Spleen (tissue), 11 donors: ENCODE measurements at regions not wholly inside any gene's neighbourhood (a gene's known extent, or its start where the extent isn't known, plus 50 kb on each side); places are given as distances from the start of the nearest gene placed in this dataset.

Experiments used
- DNase-seq: peaks from one replicate; pipeline ENCODE4 v3.0.0-alpha.2; 2020
- H3K27ac ChIP-seq, 8 donors: fragments of 200-600 bp; sonication (generic) in 7 of 8; 1 replicate in 4 of 8; 2 replicates in 4 of 8; pipeline versions ENCODE4 v1.5.0 to v1.8.0; 2016 to 2021; ENCODE audit warnings: inconsistent platforms in 4 of 8, mild to moderate bottlenecking in 4 of 8, moderate library complexity in 1 of 8
- H3K27me3 ChIP-seq, 7 donors: fragments of 200-600 bp; sonication (generic) in 6 of 7; replicated peaks in 1 of 7; 1 replicate in 4 of 7; 2 replicates in 3 of 7; pipeline versions ENCODE4 v1.5.0 to v1.8.0; 2016 to 2021; ENCODE audit warnings: inconsistent platforms in 3 of 7, mild to moderate bottlenecking in 1 of 7
- H3K36me3 ChIP-seq, 6 donors: fragments of 200-600 bp; sonication (generic) in 5 of 6; 1 replicate in 4 of 6; 2 replicates in 2 of 6; pipeline versions ENCODE4 v1.5.0 to v1.8.0; 2016 to 2021; ENCODE audit warnings: inconsistent platforms in 2 of 6
- H3K4me1 ChIP-seq, 6 donors: fragments of 200-600 bp; sonication (generic) in 5 of 6; 1 replicate in 3 of 6; 2 replicates in 3 of 6; pipeline versions ENCODE4 v1.5.0 to v1.8.0; 2016 to 2021; ENCODE audit warnings: inconsistent platforms in 3 of 6
- H3K4me3 ChIP-seq, 8 donors: fragments of 200-600 bp; sonication (generic) in 7 of 8; 1 replicate in 4 of 8; 2 replicates in 4 of 8; pipeline versions ENCODE4 v1.5.0 to v1.8.0; 2016 to 2021; ENCODE audit warnings: inconsistent platforms in 4 of 8, mild to moderate bottlenecking in 4 of 8, moderate library complexity in 2 of 8
- H3K9me3 ChIP-seq, 8 donors: fragments of 200-600 bp; sonication (generic) in 7 of 8; 1 replicate in 4 of 8; 2 replicates in 4 of 8; pipeline versions ENCODE4 v1.5.0 to v1.8.0; 2016 to 2021; ENCODE audit warnings: inconsistent platforms in 4 of 8
- POLR2A ChIP-seq, 3 donors: fragments of 450-650 bp; IDR thresholded peaks; one replicate each; pipeline ENCODE4 v1.5.1; 2017; ENCODE audit warnings: antibody characterized with exemption in 3 of 3, mild to moderate bottlenecking in 1 of 3
- POLR2AphosphoS5 ChIP-seq, 3 donors: sonication (generic); formaldehyde crosslinking; IDR thresholded peaks; one replicate each; pipeline ENCODE4 v1.5.1; 2017; ENCODE audit warnings: antibody characterized with exemption in 3 of 3
- WGBS, 5 donors: extraction: QIAGEN DNeasy Blood & Tissue Kit in 3 of 5; methylation state at CpG; one replicate each; pipeline versions ENCODE4 v1.1.5 to v1.1.7; 2013 to 2018; 5-methylcytosine and 5-hydroxymethylcytosine counted together
- intact Hi-C: fragments of 100-400 bp; cut with DNase I; formaldehyde crosslinking; loops from one replicate; pipeline ENCODE4 v1.15.0; 2023; ENCODE audit warnings: low total_unique reads
- TF ChIP-seq, protein P1 (sequence below), 11 experiments: fragments of 200-600 bp in 7 of 11; fragments of 450-650 bp in 4 of 11; sonication (generic) in 4 of 11; IDR thresholded peaks in 8 of 11; conservative IDR thresholded peaks in 3 of 11; 1 replicate in 7 of 11; 2 replicates in 4 of 11; pipeline versions ENCODE4 v1.4.0 to v1.8.0; 2016 to 2021; ENCODE audit warnings: antibody characterized with exemption in 11 of 11, inconsistent platforms in 4 of 11, mild to moderate bottlenecking in 1 of 11
- donor health status: healthy with polysubstance abuse.
- donor health status: DM: no; HTN: no; CAD: no; lungs with moderate emphysema.
- donor health status: DM: no; HTN: no; CAD: no.
- donor health status: Bipolar disorder and iron deficiency.
- donor health status: healthy.
- donor health status: DM: no; HTN: no; CAD: no.
- donor health status: DM: yes; HTN: yes; CAD: no.

DNA sequence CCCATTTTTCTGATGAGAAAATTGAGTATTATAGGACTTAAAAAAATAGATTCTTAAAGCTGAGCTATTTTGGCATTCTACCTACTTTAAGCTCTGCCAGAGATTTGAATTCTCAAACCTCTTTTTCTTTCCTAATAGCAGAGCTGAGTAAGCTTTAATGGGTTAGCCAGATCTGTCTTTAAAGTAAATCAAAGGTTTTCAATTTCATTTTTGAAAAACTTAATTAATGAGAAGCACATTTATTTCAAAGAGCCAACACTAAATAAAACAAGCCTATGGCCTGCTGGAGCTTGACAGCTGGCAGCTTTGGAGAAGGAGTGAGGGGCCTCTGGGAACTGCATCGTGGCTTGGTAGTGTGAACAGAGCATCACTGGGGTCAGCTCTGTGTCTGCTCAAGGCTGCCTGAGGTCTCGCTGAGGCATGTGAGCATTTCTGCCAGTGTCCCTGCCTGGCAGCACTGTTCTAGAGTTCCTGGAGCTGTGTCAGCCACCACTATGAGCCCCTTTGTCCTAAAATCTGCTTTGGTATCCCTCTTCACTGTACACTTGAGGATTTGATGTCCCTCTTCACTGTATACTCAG lies 50.4 kb upstream of the PRSS23 start:
- TF ChIP-seq POLR2A (IDR thresholded peaks at IDR 0.05): no peak
- TF ChIP-seq, protein P1, sequence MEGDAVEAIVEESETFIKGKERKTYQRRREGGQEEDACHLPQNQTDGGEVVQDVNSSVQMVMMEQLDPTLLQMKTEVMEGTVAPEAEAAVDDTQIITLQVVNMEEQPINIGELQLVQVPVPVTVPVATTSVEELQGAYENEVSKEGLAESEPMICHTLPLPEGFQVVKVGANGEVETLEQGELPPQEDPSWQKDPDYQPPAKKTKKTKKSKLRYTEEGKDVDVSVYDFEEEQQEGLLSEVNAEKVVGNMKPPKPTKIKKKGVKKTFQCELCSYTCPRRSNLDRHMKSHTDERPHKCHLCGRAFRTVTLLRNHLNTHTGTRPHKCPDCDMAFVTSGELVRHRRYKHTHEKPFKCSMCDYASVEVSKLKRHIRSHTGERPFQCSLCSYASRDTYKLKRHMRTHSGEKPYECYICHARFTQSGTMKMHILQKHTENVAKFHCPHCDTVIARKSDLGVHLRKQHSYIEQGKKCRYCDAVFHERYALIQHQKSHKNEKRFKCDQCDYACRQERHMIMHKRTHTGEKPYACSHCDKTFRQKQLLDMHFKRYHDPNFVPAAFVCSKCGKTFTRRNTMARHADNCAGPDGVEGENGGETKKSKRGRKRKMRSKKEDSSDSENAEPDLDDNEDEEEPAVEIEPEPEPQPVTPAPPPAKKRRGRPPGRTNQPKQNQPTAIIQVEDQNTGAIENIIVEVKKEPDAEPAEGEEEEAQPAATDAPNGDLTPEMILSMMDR (IDR thresholded peaks at IDR 0.05 in 8 of 11, conservative IDR thresholded peaks at IDR 0.05 in 3 of 11): no peak
- TF ChIP-seq POLR2AphosphoS5 (IDR thresholded peaks at IDR 0.05): no peak
- DNase-seq: no peak
- H3K4me3 ChIP-seq: no peak overlapping the region
- H3K9me3 ChIP-seq: no peaks in the 10 kb centered on the region
- no peaks in the 10 kb centered on the region for H3K27me3 ChIP-seq
- H3K27ac ChIP-seq: no peak overlapping the region
- no peaks in the 10 kb centered on the region for H3K36me3 ChIP-seq
- H3K4me1 ChIP-seq: no peaks in the 10 kb centered on the region
- intact Hi-C loops: no loop called here
- 69 to 79% (median 75%) methylated on average over 2 of the region's 2 CpGs for WGBS, 5 donors

DNA sequence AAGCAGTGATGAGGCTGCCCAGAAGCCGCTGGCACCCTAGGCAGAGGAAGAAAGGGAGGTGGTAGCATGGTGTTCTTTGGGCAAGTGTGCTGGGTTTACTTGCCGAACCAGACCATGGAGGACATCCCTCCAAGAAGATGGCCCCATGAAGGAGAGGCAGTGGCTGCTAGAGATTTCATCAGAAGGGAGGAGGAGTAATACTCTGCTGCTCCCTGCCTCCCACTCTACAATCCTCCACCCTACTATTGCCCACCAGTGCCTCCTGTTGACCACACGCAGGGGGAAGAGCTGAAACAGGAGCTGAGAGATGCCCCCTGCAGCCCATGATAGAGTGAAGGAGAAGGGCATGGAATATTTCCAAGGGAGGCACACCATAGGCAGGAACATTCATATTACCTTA lies 51.0 kb upstream of the PRSS23 start:
- Histone ChIP-seq H3K27me3 (no peaks in the 10 kb centered on the region), H3K4me3 (no peak overlapping the region), H3K27ac (no peak overlapping the region), H3K4me1 (no peaks in the 10 kb centered on the region), H3K9me3 (no peaks in the 10 kb centered on the region), H3K36me3 (no peaks in the 10 kb centered on the region)
- intact Hi-C loops: no loop called here
- no peak for DNase-seq
- TF ChIP-seq, protein P1 (IDR thresholded peaks at IDR 0.05 in 8 of 11, conservative IDR thresholded peaks at IDR 0.05 in 3 of 11): no peak
- TF ChIP-seq POLR2AphosphoS5 (IDR thresholded peaks at IDR 0.05) (no peak), POLR2A (IDR thresholded peaks at IDR 0.05) (no peak)
- 81 to 95% (median 89%) methylated on average over 3 of the region's 3 CpGs for WGBS, 5 donors

DNA sequence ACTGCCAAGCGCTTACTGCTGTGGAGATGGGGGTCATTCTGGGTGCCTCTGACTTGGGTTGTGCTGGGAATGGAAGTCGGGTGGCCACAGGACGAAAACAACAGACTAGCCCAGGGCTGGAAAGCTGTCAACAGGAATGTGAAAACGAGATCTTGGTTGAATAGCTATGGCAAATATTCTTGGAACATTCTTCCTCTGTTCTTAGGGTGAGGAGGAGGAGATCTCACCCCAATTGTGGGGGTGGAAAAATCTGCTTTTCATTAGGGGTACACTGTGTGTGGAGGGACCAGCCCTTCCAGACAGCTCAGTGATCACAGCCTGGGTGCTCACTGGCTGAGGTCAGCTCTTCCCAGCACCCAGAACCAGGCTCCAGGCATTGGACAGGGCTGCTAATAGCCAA lies 52.0 kb upstream of the PRSS23 start:
- Histone ChIP-seq H3K4me1 (no peaks in the 10 kb centered on the region), H3K27me3 (no peaks in the 10 kb centered on the region), H3K27ac (no peak overlapping the region), H3K36me3 (no peaks in the 10 kb centered on the region), H3K4me3 (no peak overlapping the region), H3K9me3 (no peaks in the 10 kb centered on the region)
- intact Hi-C loops: no loop called here
- 77 to 87% (median 84%) methylated on average over 4 of the region's 4 CpGs for WGBS, 5 donors
- no peak for TF ChIP-seq POLR2AphosphoS5 (IDR thresholded peaks at IDR 0.05)
- TF ChIP-seq POLR2A (IDR thresholded peaks at IDR 0.05): no peak
- TF ChIP-seq, protein P1 (IDR thresholded peaks at IDR 0.05 in 8 of 11, conservative IDR thresholded peaks at IDR 0.05 in 3 of 11): no peak
- no peak for DNase-seq

DNA sequence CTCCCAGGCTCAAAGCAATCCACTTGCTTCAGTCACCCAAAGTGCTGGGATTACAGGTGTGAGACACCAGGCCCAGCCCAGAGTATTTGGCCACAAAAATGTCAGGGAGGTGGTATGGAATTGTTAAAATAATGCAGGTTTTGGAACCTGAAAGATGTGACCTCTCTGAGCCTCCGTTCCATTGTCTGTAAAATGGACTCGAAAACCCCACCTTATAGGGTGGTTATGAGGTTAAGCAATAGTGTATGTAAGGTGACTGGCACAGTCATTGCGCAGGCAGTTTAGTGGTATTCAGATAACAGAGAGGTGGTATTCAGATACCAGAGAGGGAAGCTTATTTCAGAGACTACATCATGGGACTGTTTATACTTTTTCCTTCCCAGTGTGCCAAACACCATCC lies 52.5 kb upstream of the PRSS23 start:
- Histone ChIP-seq H3K9me3 (no peaks in the 10 kb centered on the region), H3K4me1 (no peaks in the 10 kb centered on the region), H3K27me3 (no peaks in the 10 kb centered on the region), H3K27ac (no peak overlapping the region), H3K36me3 (no peaks in the 10 kb centered on the region), H3K4me3 (no peak overlapping the region)
- TF ChIP-seq, protein P1 (IDR thresholded peaks at IDR 0.05 in 8 of 11, conservative IDR thresholded peaks at IDR 0.05 in 3 of 11): no peak
- TF ChIP-seq POLR2AphosphoS5 (IDR thresholded peaks at IDR 0.05) (no peak), POLR2A (IDR thresholded peaks at IDR 0.05) (no peak)
- WGBS, 5 donors: 88 to 100% (median 97%) methylated on average over 3 of the region's 3 CpGs
- intact Hi-C loops: no loop called here
- DNase-seq: no peak
